SW480 (cell line): ENCODE measurements at regions not wholly inside any gene's neighbourhood (a gene's known extent, or its start where the extent isn't known, plus 50 kb on each side); places are given as distances from the start of the nearest gene placed in this dataset.
"Not testable (repeated sequence)": the region's sequence is repeated elsewhere in the genome, so short reads cannot be mapped to it uniquely, and the experiment has no call there.

Source experiments
- DNase-seq: peaks from one replicate; pipeline ENCODE4 v3.0.0-alpha.2; 2016; ENCODE audit warnings: low spot score

DNA sequence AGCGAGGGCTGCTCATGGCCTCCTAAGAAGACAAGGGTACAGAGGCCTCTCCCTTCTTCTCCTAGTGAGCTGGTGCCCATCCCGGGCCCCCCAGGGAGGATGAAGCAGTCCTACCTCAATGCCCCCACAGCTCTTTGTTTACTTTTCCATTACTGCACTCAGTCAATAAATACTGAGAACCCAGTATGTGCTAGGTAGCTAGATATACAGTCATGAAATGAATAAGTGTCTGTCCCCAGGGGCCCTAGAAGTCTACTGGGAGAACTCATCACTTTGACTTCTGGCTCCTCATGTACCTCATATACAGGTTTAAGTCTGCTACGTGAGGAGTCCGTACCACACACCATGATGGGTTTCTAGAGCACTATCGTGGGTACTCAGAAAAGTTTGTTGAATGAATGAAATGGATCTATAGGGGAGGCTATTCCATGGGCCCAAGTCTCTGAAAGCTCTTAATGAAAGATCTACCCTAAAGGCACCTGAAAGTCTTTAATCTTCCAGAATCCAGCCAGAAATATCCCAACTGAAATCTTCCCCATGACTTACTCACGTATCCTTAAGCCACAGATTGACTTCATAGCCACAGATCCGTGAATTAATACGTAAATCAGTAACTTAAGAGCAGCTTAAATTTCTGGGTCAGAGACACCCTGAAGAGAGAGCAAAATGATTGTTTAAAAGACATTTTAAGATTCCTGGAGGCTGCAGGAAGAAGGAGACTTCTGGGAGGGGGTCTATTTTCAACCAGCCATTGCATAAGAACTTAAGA lies 51.6 kb upstream of the POMP start:
- DNase-seq, result no peak

DNA sequence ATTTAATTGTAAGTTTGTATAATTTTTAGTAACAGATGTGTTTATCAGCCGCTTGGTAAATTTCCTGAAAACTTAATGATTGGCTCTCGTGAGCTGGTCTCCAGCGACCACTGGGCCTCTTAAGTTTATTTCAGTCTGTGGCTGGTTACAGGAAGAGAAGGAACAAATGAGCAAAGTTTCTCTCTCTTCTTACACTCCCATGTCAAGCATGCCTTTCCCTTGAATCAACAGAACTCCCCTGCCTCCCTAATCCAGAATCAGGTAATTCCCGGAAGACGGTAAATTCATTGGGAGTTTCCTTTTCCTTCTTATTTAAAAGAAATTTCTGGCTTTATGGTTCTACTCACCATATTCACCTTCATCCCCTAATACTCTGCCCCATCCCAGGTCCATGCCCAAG lies 52.5 kb upstream of the POMP start:
- no peak for DNase-seq

DNA sequence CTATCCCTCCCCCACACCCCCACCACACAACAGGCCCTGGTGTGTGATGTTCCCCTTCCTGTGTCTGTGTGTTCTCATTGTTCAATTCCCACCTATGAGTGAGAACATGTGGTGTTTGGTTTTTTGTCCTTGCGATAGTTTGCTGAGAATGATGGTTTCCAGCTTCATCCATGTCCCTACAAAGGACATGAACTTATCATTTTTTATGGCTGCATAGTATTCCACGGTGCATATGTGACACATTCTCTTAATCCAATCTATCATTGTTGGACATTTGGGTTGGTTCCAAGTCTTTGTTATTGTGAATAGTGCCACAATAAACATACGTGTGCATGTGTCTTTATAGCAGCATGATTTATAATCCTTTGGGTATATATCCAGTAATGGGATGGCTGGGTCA lies 53.8 kb upstream of the POMP start:
- DNase-seq, result not testable (repeated sequence)

DNA sequence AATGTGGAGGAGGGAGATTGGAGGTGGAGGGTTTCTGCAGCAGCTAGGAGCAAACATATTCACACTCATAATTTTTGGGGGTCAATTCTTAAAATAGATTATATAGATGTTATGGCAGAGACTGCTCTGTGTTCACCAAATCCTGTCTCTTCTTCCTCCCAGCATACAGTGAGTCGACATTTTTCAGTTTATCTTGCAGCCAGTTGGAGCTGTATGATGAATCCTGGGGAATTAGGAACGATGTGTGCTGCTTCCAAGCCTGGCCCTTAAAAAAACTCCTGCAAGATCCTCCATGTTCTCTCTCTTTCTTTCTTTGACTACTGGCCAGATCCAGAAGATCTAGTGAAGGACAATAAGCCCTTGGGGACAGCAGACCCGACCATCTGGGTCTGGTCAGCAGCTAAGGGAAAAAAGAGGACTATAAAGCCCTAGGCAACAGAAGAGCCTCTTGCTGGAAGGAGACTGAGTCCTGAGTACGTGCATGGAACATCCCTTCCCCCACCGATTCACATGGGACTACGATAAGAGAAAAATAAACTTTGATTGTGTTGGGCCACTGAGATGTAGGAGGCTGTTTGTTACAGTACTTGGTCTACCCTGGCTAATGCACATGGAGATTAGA lies 55.8 kb upstream of the POMP start:
- DNase-seq, result no peak

DNA sequence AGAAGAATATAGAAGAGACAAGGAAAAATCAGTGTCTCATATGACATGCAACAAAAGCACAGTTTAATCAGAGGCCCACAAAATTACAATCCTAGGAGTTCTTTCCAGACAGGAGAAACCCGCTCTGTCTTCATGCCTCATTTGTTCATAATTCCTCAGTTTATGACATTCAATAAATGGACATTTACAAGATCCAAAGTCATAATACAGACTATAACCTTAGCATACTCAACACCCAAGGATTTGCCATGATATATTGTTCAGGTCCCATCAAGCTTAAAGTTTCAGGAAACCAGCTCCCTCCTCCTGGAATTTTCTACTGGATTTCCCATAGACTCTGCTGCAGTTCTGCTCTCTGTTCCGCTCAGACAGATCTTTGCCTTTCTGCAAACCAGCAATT lies 56.4 kb upstream of the POMP start:
- DNase-seq, result no peak

DNA sequence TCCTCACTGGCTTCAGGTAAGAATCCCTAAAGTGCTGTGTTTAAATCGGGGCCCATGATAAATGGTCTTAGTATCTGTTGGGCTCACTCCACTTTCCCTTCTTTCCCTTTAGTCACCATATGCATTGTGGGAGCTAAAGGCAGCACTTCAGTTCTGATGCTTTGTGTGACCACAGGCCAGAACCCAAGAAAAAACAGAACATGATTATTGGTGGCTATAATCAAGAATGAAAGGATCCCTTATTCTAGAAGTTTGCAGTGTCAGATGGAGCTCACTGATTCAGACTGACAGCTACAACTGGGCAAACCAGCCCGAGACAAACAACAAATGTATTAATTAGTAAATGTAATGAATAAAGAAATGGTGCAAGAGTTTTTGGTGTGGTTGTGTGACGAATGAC lies 57.3 kb upstream of the POMP start:
- no peak for DNase-seq

DNA sequence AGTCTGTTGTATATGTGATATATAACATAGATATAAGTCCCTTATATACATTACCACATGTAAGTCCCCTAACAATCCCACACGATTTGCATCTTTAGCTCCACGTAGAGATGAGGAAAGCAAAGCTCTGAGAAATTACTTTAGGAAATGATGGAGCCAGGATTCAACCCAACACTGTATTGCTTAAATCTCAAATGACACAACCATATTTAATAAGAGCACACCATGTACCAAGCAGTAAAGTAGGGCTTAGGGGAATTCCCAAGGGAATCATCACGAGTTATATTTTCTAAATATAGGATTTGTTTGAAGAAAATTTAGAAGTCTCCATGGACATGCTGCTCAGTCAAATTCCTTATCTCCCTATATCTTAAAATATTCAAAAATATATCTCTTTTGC lies 61.3 kb upstream of the POMP start:
- DNase-seq, result no peak

DNA sequence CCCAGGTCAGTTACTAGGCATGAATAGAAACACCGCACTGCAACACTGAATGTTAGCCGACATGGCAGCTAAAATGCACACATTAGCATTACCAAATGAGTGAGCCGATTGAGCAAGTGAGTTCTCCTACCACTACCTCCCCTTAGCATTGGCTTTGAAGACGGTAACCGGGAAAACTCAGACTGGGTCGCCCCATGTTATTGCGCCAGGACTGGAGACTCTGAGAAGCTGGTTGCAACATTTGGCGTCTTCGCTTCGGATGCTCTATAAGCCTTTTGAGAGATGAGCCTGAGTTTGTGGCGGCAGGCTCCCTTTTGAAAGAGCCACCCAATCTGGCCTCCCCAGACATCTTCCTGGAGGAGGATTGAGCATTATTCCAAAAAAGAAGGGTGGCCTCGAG lies 68.5 kb upstream of the POMP start:
- no peak for DNase-seq

DNA sequence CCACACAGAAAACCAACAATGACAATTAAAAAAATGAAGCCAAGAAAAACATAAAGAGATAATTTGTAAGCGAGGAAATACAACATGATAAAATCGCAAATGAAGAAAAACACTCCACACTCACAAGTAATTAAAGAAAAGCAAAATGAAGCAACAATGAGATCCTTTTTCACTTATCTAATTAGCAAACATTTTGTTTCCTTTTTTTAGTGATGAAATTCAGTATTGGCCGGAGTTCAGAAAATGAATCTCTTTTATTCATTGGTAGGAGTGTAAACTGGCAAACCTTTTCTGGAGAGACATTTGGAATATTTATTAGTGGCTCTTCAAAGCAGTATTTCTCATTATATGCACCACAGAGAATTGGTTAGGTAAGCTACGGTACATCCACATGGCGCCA lies 70.6 kb upstream of the POMP start:
- DNase-seq, result no peak

DNA sequence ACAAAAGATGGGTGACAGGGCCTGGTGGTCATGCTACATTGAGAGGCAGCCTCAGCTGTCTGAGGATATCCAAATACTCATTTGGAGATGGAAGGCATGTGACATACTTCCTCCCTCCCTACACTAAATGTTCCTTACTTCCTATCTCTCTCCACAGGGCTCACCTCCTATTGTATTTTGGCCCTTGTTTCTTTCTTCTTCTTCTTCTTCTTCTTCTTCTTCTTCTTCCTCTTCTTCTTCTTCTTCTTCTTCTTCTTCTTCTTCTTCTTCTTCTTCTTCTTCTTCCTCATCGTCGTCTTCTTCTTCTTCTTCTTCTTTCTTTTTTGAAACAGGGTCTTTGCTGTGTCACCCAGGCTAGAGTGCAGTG lies 71.8 kb upstream of the POMP start:
- no peak for DNase-seq

DNA sequence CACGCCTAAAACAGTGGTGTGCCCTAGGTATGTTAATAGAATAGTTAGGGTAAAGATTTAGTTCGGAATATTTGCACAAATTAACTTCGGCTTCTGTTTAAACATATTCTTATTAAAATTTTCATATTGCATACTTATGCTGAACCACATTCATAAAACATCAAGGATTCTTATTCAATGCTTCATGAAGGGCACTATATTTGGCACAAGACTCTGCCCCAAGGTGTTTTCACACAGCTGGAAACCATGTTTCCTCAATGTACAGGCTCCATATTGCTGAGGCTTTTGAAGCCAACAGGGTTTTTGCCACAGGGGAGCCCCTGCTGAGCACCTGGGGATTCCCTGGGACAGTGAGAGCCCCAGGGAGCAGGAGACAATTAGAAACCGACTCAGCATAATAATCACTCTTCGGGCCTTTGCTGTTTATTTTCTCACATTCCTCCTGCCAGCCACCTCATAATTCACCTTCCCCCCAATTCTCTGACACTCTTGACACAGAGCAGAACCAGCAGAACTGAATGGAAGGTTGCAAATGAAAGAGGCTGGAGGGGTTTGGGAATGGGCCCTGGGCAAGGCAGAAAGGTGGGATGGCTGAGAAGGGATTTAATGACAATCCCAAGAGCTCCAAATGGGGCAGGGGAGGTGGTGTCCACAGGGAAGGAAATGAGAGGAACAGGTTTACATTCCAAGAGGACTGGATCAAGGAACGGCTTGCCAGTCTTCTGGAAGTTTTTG lies 72.3 kb upstream of the POMP start:
- DNase-seq, result no peak

DNA sequence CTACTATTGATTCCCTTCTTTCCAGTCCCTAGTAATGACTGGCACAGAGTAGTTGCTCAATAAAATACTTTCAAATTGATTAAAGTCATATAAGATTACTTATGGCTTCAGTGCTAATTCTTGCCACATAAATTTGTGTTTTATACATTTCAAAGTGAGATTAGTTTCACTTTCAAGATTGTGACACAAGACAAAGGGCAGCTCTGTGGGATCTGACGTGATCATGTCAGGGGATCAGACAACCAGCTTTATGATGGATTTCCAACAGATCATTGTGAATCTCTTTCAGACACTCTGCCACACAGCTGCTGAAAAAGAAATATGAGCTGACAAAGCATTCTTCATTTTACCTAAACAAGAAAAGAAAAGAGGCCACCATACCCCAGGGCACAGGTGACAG lies 73.4 kb upstream of the POMP start:
- DNase-seq, result no peak

DNA sequence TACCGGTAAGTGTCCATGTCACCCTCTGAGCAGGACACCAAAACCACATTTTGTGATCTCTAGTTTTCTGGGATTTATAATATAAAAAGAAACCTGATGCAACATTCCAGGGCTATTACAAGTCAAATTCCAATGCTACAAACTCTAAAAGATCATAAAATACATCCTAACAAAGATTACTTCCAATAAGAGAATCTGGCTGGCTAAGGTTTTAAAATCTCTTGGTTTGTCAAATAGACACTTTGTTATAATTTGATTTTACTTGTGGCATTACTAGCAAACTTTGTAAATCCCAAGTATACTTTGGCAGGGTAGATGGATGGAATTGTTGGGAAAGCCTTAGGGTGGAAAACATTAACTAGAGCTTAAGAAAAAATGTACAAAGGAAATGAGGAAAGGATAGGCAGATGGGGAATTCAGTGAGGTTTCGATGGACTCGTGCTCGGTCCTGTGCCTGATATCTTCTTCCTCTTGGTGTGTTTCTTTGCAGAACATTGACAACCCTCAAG lies 74.0 kb upstream of the POMP start:
- DNase-seq, result no peak

DNA sequence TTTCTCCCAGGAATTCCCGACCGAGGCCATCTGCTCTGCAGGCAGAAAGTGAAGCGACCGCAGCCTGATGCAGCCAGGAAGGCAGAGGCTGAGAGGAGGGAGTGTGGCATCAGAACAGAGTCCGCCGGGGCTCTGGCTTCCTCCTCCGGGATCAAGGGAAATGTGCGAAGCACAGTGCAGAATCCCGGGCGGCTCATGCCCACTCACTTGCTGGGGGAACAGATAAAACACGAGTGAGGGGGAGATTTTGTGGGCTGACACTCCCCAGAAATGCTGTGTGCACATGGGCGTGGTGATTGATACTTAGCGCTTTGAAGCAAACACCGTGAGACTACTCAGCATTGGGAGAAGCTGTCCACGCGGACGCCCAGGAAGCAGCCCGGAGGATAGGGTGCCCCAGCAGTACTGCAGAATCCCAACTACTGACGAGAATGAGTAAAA lies 75.3 kb upstream of the POMP start:
- DNase-seq, result peak; percentile 13

DNA sequence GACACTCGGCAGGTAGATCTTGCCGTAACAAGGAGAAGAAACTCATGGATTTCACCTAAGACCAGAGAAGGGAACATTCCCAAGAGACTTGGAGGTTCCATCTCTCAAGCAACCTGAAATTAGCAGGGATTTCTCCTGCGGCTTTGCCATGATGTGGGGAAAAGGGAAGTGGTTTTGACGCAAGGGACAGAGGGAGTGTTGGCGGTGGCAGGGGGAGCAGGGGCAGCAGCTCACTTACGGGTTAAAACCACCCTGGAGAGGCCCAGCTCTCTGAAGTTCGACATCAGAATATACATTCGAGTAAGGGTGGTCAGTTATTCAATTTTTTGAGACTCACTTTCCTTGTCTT lies 76.1 kb upstream of the POMP start:
- no peak for DNase-seq

DNA sequence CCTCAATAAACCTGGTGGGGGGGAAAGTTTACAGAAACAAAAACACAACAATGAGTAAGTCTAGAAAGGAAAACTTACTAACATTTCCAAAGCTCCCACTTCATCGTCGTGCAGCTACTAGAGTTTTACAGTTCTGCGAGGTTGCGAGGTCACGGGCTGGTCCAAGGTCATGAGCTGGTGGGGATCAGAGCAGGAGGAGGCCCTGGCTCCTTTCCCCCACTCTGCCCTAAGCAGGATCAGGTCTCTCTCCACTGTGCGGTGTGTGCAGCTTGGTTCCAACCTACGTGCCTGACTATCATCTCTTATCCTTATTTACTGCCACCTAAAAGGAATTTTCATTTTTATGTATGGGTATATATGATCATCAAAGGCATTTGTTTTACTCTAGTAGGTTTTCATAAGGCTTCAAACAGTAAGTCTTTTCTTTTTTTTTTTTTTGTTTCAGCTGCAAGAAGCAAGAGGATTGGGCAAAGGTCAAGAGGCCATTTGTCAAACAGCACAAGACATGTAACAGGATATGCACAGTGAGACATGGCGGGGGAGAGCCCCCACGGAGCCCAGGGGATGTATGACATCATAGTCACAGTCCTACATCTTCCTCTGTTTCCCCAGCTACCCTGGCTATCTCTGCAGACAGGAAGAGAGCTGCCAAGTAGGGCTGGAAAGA lies 76.6 kb upstream of the POMP start:
- DNase-seq, result no peak

DNA sequence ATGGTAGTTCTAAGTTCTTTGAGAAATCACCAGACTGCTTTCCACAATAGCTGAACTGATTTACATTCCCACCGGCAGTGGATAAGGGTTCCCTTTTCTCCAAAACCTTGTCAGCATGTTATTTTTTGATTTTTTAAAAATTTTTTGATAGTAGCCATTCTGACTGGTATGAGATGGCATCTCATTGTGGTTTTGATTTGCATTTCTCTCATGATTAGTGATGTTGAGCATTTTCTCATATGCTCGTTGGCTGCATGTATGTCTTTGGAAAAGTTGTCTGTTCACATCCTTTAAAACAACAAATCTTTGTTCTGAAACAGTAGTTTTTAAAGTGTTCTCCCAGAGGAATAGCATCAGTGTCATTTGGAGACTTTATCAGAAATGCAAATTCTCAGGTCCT lies 77.5 kb upstream of the POMP start:
- DNase-seq, result no peak

DNA sequence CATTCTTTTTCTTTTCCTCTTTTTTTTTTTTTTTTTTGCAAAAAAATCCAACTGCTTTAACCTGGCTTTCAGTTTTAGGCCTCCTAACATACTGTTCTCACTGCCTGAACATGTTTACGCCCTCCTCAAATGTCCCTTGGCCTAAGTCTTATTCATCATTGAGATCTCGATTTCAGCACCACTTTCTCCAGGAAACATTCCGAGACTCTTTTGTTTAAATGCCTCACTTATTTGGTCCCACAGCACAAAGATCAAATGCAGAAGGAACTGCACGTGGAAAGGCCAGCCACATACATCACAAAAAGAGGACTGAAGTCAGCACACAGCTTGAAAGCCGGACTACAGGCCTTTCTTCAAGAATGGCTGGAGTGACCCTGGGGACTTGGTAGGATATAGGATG lies 79.2 kb upstream of the POMP start:
- DNase-seq, result no peak

DNA sequence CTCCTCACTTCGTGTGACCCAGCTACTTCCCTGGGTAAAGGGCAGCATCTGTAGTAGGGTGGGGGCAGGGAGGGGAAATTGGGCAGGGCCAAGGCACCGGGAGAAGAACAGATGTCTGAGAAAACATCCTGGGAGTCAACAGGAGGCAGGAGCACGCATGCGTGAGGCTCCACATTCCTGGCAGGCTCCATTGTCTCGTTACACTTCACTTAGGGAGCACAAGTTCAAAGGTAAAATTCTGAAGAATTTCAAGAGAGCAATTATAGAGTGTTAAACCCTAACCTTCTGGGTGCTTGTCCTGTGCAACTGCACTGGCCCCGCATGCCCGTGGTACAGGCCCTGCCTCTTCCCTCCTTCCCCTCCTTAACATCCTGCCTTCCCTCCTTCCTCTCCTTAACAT lies 79.6 kb upstream of the POMP start:
- no peak for DNase-seq

DNA sequence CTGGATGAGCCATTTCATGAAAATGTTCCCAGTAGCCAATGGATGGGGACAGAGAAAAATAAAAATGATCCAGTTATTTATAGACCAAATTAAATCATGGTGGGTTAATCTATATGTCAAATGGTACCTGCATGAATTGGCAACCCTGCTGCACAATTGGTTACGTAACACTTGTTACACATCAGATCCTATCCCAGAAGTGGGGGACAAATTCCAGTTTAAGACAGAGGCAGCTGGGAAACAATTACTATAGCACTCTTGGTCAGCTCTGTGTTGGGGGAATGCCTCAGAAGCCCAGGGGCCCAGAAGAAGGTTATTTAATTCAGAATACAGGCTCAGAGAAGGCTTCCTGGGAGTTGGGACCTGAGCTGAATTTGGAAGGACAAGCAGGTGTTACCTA lies 81.1 kb upstream of the FLT1 start:
- no peak for DNase-seq

DNA sequence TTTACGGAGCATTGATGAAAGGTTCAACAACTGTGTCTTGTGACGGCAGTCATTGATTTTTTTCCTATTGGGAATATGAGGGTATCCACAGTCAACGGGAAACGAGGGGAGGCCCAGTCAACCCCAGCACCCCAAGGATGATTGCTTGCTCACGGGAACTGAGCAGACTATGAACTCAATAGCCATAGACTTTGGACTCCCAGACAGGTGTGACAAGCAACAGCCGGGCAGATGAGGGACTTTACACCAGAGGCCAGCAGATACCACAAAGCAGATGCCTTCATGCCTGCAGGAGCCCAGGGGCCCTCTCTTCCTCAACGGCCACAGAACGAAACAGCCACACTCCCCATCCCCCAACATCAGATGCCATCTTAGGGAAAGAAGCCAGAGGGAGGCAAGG lies 80.3 kb upstream of the FLT1 start:
- peak; percentile 73 for DNase-seq

DNA sequence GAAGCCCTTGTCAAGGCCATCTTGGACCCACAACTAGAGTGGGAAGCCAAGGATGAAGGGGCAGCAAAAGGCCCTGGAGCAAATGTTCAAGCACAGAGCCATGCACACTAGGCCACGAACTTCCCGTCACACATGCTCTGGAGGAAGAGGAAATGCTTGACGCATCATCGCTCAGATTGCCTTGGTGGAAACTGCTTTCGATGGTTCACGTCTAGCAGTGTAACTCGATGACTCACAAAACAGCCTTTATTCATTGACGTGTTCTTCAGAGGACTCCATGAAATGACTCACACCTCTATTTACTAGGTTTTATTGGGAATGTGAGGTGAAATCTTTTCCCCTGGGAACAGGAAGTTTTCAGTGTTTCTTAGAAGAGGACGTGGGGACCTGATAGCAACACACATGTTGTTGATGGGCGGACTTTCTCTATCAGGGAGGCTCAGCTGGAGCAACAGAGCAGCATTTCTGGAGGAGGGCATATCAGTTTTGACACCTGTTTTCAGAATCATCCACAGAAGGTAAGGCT lies 79.8 kb upstream of the FLT1 start:
- peak; percentile 93 for DNase-seq
